Panc1 (cell line): ENCODE measurements at regions not wholly inside any gene's neighbourhood (a gene's known extent, or its start where the extent isn't known, plus 50 kb on each side); places are given as distances from the start of the nearest gene placed in this dataset.

ENCODE experiments used
- CTCF ChIP-seq: fragments of 450-650 bp; IDR thresholded peaks from 2 replicates; pipeline ENCODE4 v1.5.1; 2017; ENCODE audit warnings: mild to moderate bottlenecking
- POLR2AphosphoS5 ChIP-seq: IDR thresholded peaks from 2 replicates; pipeline ENCODE4 v1.6.1; 2012; ENCODE audit warnings: mild to moderate bottlenecking, low read depth, low read length, moderate library complexity
- SIN3A ChIP-seq: IDR thresholded peaks from 2 replicates; pipeline ENCODE4 v1.6.1; 2012; ENCODE audit warnings: low read depth, mild to moderate bottlenecking, low read length, moderate library complexity, borderline replicate concordance; ENCODE audit not compliant: insufficient read depth
- TCF7L2 ChIP-seq: IDR thresholded peaks from 2 replicates; pipeline ENCODE4 v1.6.1; 2011; ENCODE audit warnings: mild to moderate bottlenecking, low read depth, low read length, inconsistent platforms
- TF ChIP-seq, protein P1 (sequence below), 2 experiments: IDR thresholded peaks; 2 replicates each; pipeline ENCODE4 v1.6.1; 2011 to 2012; ENCODE audit warnings: low read depth in 2 of 2, control low read depth in 1 of 2, low read length in 1 of 2, mild to moderate bottlenecking in 1 of 2, moderate library complexity in 1 of 2; ENCODE audit not compliant: insufficient read depth in 1 of 2

DNA sequence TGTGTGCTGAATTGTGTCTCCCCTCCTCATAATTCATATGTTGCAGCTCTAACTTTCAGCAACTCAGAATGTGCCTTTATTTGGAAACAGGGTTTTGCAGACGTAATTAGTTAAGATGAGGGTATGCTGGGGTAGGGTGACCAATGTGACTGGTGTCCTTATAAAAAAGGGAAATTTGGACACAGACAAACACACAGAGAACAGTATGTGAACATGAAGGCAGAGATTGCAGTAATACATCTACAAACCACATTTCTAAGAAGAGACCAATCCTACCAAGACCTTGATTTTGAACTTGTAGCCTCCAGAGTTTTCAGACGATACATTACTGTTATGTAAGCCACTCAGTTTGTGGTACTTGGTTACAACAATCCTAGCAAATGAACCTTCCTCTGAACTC lies 817.8 kb downstream of the TUSC7 start:
- TF ChIP-seq CTCF (no peak), POLR2AphosphoS5 (no peak), SIN3A (no peak), TCF7L2 (no peak)
- TF ChIP-seq, protein P1, sequence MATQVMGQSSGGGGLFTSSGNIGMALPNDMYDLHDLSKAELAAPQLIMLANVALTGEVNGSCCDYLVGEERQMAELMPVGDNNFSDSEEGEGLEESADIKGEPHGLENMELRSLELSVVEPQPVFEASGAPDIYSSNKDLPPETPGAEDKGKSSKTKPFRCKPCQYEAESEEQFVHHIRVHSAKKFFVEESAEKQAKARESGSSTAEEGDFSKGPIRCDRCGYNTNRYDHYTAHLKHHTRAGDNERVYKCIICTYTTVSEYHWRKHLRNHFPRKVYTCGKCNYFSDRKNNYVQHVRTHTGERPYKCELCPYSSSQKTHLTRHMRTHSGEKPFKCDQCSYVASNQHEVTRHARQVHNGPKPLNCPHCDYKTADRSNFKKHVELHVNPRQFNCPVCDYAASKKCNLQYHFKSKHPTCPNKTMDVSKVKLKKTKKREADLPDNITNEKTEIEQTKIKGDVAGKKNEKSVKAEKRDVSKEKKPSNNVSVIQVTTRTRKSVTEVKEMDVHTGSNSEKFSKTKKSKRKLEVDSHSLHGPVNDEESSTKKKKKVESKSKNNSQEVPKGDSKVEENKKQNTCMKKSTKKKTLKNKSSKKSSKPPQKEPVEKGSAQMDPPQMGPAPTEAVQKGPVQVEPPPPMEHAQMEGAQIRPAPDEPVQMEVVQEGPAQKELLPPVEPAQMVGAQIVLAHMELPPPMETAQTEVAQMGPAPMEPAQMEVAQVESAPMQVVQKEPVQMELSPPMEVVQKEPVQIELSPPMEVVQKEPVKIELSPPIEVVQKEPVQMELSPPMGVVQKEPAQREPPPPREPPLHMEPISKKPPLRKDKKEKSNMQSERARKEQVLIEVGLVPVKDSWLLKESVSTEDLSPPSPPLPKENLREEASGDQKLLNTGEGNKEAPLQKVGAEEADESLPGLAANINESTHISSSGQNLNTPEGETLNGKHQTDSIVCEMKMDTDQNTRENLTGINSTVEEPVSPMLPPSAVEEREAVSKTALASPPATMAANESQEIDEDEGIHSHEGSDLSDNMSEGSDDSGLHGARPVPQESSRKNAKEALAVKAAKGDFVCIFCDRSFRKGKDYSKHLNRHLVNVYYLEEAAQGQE (IDR thresholded peaks at IDR 0.05; ENCODE audit: insufficient read depth in 1 of 2, low read depth in 2 of 2, low read length in 1 of 2), result no peak
